BLaER1 treated with 17β-estradiol and CSF1 and Interleukin-3, amounts not matched to agents 10 nM and 100 nM (cell line): ENCODE measurements at regions not wholly inside any gene's neighbourhood (a gene's known extent, or its start where the extent isn't known, plus 50 kb on each side); places are given as distances from the start of the nearest gene placed in this dataset.

ENCODE experiments used
- H3K27ac ChIP-seq, 11 experiments: shearing (Covaris generic); formaldehyde crosslinking; 2 replicates each; pipeline ENCODE4 v1.8.1; 2022
- H3K27me3 ChIP-seq, 11 experiments: shearing (Covaris generic); formaldehyde crosslinking; 2 replicates each; pipeline ENCODE4 v1.8.1; 2022
- H3K36me3 ChIP-seq, 11 experiments: shearing (Covaris generic); formaldehyde crosslinking; 2 replicates each; pipeline ENCODE4 v1.8.1; 2022
- H3K4me1 ChIP-seq, 10 experiments: shearing (Covaris generic); formaldehyde crosslinking; 2 replicates each; pipeline ENCODE4 v1.8.1; 2022
- H3K4me2 ChIP-seq, 11 experiments: shearing (Covaris generic); formaldehyde crosslinking; 2 replicates each; pipeline ENCODE4 v1.8.1; 2022
- H3K4me3 ChIP-seq, 10 experiments: shearing (Covaris generic); formaldehyde crosslinking; 2 replicates each; pipeline ENCODE4 v1.8.1; 2022
- H3K9ac ChIP-seq, 11 experiments: shearing (Covaris generic); formaldehyde crosslinking; 2 replicates each; pipeline ENCODE4 v1.8.1; 2022
- H3K9me3 ChIP-seq, 11 experiments: shearing (Covaris generic); formaldehyde crosslinking; replicated peaks in 1 of 11; 2 replicates each; pipeline ENCODE4 v1.8.1; 2022
- H4K20me1 ChIP-seq, 11 experiments: shearing (Covaris generic); formaldehyde crosslinking; 2 replicates each; pipeline ENCODE4 v1.8.1; 2022
- Cebpa-rat ChIP-seq, 11 experiments: shearing (Covaris generic); IDR thresholded peaks; 2 replicates each; pipeline ENCODE4 v1.8.1; 2022

GRCh38 chr13:72122661-72123255 is 255.8 kb upstream of the DACH1 start:
- H3K9ac ChIP-seq = no peak overlapping the region
- no peak overlapping the region for H3K4me2 ChIP-seq
- no peak overlapping the region for H3K27ac ChIP-seq
- no peaks in the 10 kb centered on the region for H3K36me3 ChIP-seq
- H3K27me3 ChIP-seq = no peaks in the 10 kb centered on the region
- H3K4me3 ChIP-seq = no peak overlapping the region
- TF ChIP-seq Cebpa-rat (IDR thresholded peaks at IDR 0.05) = no peak
- H4K20me1 ChIP-seq = no peaks in the 10 kb centered on the region
- H3K4me1 ChIP-seq = no peaks in the 10 kb centered on the region
- H3K9me3 ChIP-seq = no peaks in the 10 kb centered on the region

GRCh38 chr13:72121466-72121865 is 254.5 kb upstream of the DACH1 start:
- Histone ChIP-seq H3K4me1 (no peaks in the 10 kb centered on the region), H3K9ac (no peak overlapping the region), H3K27ac (no peak overlapping the region), H4K20me1 (no peaks in the 10 kb centered on the region), H3K9me3 (no peaks in the 10 kb centered on the region), H3K4me3 (no peak overlapping the region), H3K4me2 (no peak overlapping the region), H3K27me3 (no peaks in the 10 kb centered on the region), H3K36me3 (no peaks in the 10 kb centered on the region)
- TF ChIP-seq Cebpa-rat (IDR thresholded peaks at IDR 0.05) = no peak

- no peak overlapping the region for H3K4me2 ChIP-seq
- TF ChIP-seq Cebpa-rat (IDR thresholded peaks at IDR 0.05) = no peak
- H3K4me1 ChIP-seq = no peaks in the 10 kb centered on the region
- H3K9me3 ChIP-seq = no peaks in the 10 kb centered on the region
- no peak overlapping the region for H3K27ac ChIP-seq
- H3K4me3 ChIP-seq = no peak overlapping the region
- no peaks in the 10 kb centered on the region for H3K27me3 ChIP-seq
- no peaks in the 10 kb centered on the region for H4K20me1 ChIP-seq
- H3K36me3 ChIP-seq = no peaks in the 10 kb centered on the region
- no peak overlapping the region for H3K9ac ChIP-seq
Measured at GRCh38 chr13:72120632-72121031, 253.6 kb upstream of the DACH1 start.

GRCh38 chr13:72113931-72114330 is 246.9 kb upstream of the DACH1 start:
- Histone ChIP-seq H3K4me3 (no peak overlapping the region), H4K20me1 (no peaks in the 10 kb centered on the region), H3K36me3 (no peaks in the 10 kb centered on the region), H3K9me3 (no peaks in the 10 kb centered on the region), H3K9ac (no peak overlapping the region), H3K4me2 (no peak overlapping the region), H3K27me3 (no peaks in the 10 kb centered on the region), H3K27ac (no peak overlapping the region), H3K4me1 (no peaks in the 10 kb centered on the region)
- no peak for TF ChIP-seq Cebpa-rat (IDR thresholded peaks at IDR 0.05)

- no peak for TF ChIP-seq Cebpa-rat (IDR thresholded peaks at IDR 0.05)
- no peaks in the 10 kb centered on the region for H3K9me3 ChIP-seq
- no peaks in the 10 kb centered on the region for H3K4me1 ChIP-seq
Measured at GRCh38 chr13:72113076-72113475, 246.1 kb upstream of the DACH1 start.

GRCh38 chr13:72112216-72112615 is 245.2 kb upstream of the DACH1 start:
- Histone ChIP-seq H3K27ac (no peak overlapping the region), H3K4me3 (no peak overlapping the region), H3K9me3 (no peaks in the 10 kb centered on the region), H4K20me1 (no peaks in the 10 kb centered on the region), H3K9ac (no peak overlapping the region), H3K36me3 (no peaks in the 10 kb centered on the region), H3K4me1 (no peaks in the 10 kb centered on the region), H3K4me2 (no peak overlapping the region), H3K27me3 (no peaks in the 10 kb centered on the region)
- no peak for TF ChIP-seq Cebpa-rat (IDR thresholded peaks at IDR 0.05)

More at GRCh38 chr13:72113076-72113475, 246.1 kb upstream of the DACH1 start:
- no peaks in the 10 kb centered on the region for H3K36me3 ChIP-seq
- no peaks in the 10 kb centered on the region for H3K27me3 ChIP-seq
- no peak overlapping the region for H3K27ac ChIP-seq
- no peak overlapping the region for H3K4me3 ChIP-seq
- no peak overlapping the region for H3K4me2 ChIP-seq
- no peaks in the 10 kb centered on the region for H4K20me1 ChIP-seq
- no peak overlapping the region for H3K9ac ChIP-seq

- no peak overlapping the region for H3K27ac ChIP-seq
- no peaks in the 10 kb centered on the region for H3K36me3 ChIP-seq
- TF ChIP-seq Cebpa-rat (IDR thresholded peaks at IDR 0.05) = no peak
- H3K9ac ChIP-seq = no peak overlapping the region
- H3K27me3 ChIP-seq = no peaks in the 10 kb centered on the region
- H3K9me3 ChIP-seq = no peaks in the 10 kb centered on the region
- no peaks in the 10 kb centered on the region for H3K4me1 ChIP-seq
- no peaks in the 10 kb centered on the region for H4K20me1 ChIP-seq
- H3K4me3 ChIP-seq = no peak overlapping the region
- H3K4me2 ChIP-seq = no peak overlapping the region
Measured at GRCh38 chr13:72109863-72110262, 242.9 kb upstream of the DACH1 start.

GRCh38 chr13:72104656-72105180 is 237.7 kb upstream of the DACH1 start:
- Histone ChIP-seq H3K9ac (no peak overlapping the region), H3K36me3 (no peaks in the 10 kb centered on the region), H3K4me1 (0 out of 20 replicates have a peak, but pooled peaks cover 0 to 5% (median 0%) of the 10 kb centered on the region in 10 experiments), H4K20me1 (no peaks in the 10 kb centered on the region), H3K27ac (no peak overlapping the region), H3K27me3 (no peaks in the 10 kb centered on the region), H3K4me2 (no peak overlapping the region), H3K9me3 (no peaks in the 10 kb centered on the region), H3K4me3 (no peak overlapping the region)
- no peak for TF ChIP-seq Cebpa-rat (IDR thresholded peaks at IDR 0.05)

GRCh38 chr13:72101768-72102400 is 234.9 kb upstream of the DACH1 start:
- no peak for TF ChIP-seq Cebpa-rat (IDR thresholded peaks at IDR 0.05)

GRCh38 chr13:72100339-72100738 is 233.3 kb upstream of the DACH1 start:
- Histone ChIP-seq H3K4me1 (0 out of 20 replicates have a peak, but pooled peaks cover 0 to 5% (median 0%) of the 10 kb centered on the region in 10 experiments), H3K4me3 (no peak overlapping the region)

More at GRCh38 chr13:72101768-72102400, 234.9 kb upstream of the DACH1 start:
- Histone ChIP-seq H3K27ac (no peak overlapping the region), H3K4me3 (no peak overlapping the region), H3K9me3 (no peaks in the 10 kb centered on the region), H3K4me2 (no peak overlapping the region), H3K4me1 (0 out of 20 replicates have a peak, but pooled peaks cover 0 to 5% (median 0%) of the 10 kb centered on the region in 10 experiments), H3K9ac (no peak overlapping the region), H3K27me3 (no peaks in the 10 kb centered on the region), H4K20me1 (no peaks in the 10 kb centered on the region), H3K36me3 (no peaks in the 10 kb centered on the region)

More at GRCh38 chr13:72100339-72100738, 233.3 kb upstream of the DACH1 start:
- Histone ChIP-seq H3K36me3 (no peaks in the 10 kb centered on the region), H3K9me3 (no peaks in the 10 kb centered on the region), H3K27me3 (no peaks in the 10 kb centered on the region), H4K20me1 (no peaks in the 10 kb centered on the region), H3K4me2 (no peak overlapping the region), H3K27ac (no peak overlapping the region), H3K9ac (no peak overlapping the region)
- TF ChIP-seq Cebpa-rat (IDR thresholded peaks at IDR 0.05) = no peak
